HG02759 (cell line): ENCODE measurements at regions not wholly inside any gene's neighbourhood (a gene's known extent, or its start where the extent isn't known, plus 50 kb on each side); places are given as distances from the start of the nearest gene placed in this dataset.
A peak's percentile ranks its signal among the peaks of the same experiment; 100 is the strongest.

Experiments
- ATAC-seq: cut with Tn5 transposase; IDR thresholded peaks from one replicate; pipeline ENCODE4 v1.9.1; 2021; ENCODE audit warnings: mild to moderate bottlenecking, moderate library complexity; ENCODE audit not compliant: unreplicated experiment

- ATAC-seq: no peak
Observed at GRCh38 chr3:31440878-31441277, 91.8 kb upstream of the STT3B start.

DNA sequence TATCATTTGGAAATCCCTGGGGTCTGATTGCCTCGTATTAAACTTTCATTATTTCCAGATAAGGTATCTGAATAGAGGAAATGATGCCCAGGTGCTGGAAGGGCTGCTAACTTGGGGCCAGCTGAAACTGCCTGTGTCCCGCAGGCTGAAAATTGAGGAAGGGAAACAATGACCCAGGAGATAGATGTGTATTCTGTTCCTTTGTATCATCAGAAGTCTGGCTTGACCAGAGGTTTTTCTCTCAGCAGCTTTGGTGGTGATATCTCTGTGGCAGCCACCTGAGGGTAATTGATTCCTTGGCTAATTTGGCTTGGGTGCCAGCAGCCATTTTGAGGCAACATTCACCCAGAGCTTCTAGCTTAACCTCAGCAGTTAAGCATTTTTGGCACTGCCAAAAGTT lies 90.0 kb upstream of the STT3B start:
- ATAC-seq: no peak

GRCh38 chr3:31444220-31445142 lies 88.2 kb upstream of the STT3B start:
- ATAC-seq: no peak

- no peak for ATAC-seq
Observed at GRCh38 chr3:31445701-31446100, 87.0 kb upstream of the STT3B start.

DNA sequence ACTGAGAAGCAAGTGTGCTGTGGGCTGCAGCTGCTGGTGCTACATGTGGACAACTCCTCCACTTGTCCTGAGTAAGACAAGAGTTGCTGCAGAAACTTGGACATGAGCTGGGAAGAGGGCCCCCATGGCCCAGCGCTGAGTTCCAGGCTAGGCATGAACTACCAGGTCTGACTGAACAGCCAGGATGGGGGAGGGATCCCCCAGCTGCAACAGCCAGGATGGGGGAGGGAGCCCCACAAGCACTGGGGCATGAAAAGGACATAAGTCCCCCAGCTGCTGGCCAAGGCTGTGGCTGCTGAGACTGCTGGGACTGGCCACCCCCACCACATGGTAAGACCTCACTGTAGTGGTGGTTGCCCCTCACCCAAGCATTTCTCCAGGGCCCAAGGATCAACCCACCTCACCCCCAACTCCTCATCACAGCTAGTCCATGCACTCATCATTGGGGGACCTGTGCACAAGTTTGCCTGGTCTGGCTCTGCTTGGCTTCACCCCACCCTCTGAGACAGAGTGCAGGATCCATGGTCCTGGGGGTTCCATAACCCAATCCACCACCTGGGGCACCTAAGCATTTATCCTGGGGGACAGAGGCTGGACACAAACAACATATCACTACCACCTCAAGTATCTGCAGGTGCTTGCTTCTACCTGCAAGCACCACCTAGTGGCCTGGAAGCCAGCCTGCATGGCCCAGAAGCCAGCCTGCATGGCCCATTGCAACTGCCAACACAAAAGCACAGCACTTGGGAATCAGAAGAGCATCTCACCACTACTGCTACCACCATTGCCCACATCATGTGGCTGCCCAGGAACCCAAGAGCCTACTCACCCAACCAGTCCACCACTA lies 84.5 kb upstream of the STT3B start:
- peak; percentile 56 for ATAC-seq

- peak; percentile 13 for ATAC-seq
Observed at GRCh38 chr3:31448882-31449243, 83.9 kb upstream of the STT3B start.

DNA sequence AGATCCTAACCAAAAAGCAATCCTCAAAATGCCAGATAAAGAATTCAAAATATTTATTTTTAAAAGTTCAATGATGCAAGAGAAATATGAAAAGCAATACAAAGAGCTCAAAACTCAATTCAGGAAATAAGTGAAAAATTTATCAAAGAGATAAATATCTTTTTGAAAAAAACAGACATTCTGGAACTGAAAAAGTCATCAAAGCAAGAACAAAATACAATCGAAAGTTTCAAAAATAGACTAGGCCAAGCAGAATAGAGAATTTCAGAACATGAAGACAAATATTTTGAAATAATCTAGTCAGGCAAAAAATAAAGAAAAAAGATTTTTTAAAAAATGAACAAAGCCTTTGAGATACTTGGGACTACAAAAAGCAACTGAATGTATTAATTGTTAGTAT lies 83.4 kb upstream of the STT3B start:
- ATAC-seq: no peak

DNA sequence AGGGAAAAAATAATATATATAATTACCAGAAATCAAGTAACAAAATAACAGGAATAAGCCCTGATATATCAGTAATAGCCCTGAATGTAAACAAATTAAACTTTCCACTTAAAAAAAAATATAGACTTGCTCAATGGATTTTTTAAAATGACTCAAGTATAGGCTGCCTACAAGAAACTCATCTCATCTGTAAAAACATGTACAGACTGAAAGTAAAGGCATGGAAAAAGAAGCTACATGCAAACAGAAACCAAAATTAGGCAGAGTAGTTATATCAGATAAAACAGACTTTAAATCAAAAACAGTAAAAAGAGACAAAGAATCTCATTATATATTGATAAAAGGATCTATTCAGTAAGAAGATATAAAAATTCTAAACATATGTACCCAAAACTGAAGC lies 82.4 kb upstream of the STT3B start:
- no peak for ATAC-seq

DNA sequence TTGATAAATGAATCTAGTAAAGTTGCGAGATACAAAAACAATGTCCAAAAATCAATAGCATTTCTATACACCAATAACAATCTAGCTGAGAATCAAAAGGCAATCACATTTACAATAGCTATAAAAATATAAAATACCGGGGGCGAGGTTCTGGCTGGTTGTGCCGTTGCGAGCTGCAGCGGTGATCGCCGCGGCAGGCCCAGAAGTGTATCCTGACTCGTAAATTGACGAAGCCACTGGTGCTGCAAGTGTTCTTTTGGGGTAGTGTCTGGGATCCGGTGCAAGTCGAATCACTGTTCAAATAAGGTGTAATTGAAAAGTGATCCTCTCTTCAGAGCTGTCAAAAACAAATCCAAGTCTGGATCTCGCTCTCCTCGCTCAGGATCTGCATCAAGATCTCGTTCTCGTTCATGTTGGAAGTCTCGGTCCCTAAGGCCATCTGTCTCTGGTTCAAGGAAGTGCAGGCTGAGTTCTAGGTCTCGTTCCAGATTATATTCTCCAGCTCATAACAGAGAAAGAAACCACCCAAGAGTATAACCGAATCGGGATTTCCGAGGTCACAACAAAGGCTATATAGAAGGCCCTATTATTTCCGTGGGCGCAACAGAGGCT lies 80.1 kb upstream of the STT3B start:
- no peak for ATAC-seq

DNA sequence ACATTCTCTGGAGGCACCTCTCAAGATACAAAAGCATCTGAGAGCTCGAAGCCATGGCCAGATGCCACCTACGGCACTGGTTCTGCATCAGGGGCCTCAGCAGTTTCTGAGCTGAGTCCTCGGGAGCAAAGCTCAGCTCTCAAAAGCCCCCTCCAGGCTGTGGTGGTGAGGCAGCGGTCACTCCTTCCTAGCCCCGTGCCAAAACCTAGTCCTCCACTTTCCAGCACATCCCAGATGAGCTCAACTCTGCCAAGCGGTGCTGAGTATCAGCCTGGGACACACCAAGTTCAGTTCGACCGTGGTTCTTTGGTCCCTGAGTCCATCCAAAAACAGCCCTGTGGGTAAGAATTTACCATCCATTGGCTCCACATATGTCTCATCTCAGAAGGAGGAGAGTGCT lies 79.3 kb upstream of the STT3B start:
- ATAC-seq: no peak

DNA sequence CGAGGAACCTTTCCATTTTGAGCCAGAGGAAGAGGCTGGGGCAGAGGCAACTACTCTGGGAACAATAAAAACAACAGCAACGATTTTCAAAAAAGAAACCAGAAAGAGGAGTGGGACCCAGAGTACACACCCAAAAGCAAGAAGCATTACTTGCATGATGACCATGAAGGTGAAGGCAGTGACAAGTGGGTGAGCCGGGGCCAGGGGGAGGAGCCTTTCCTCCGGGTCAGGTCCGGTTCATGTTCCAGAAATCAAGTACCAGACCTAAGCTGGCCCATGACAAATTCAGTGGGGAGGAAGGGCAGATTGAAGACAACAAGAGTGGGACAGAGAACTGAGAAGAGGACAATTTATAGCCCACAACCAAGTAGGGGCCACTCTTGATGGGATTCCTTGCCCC lies 77.2 kb upstream of the STT3B start:
- no peak for ATAC-seq

DNA sequence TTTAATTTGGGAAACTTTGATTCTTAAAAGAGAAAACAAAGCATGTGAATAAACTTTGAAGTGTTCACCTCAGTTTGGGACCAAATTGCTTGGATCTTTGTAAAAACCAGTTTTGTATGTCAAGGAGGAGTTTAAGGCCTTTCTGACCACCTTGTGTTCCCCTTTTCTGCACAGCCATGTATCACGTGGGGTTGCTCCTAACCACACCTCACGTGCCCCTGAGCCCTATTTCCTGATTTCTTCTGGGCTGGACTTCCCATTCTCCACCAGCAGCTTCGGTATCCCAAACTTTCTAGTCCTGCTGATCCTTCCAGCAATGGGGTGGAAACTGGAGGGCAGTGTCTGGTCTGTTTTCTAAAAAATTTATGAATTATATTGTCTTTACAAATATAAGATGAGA lies 76.4 kb upstream of the STT3B start:
- no peak for ATAC-seq

DNA sequence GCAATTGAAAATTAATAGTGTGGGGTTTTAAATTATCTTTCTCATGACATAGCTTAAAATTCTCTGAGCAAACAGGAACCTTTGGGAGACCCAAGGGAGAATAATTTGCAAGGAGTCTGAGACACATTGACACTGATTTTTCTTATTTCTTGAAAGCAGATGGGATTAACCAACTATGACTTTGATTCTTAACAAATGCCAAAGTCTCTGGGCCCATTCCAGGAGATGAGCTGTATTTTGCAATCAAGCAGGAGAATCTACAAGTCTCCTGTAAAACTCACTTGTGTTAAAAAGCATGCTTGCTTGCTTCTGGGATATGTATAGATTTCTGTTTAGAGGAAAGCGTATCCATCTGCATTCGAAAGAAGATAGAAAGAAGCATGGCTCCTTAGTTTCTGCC lies 71.3 kb upstream of the STT3B start:
- ATAC-seq: no peak

- ATAC-seq: peak; percentile 88
Observed at GRCh38 chr3:31462050-31462569, 70.6 kb upstream of the STT3B start.

DNA sequence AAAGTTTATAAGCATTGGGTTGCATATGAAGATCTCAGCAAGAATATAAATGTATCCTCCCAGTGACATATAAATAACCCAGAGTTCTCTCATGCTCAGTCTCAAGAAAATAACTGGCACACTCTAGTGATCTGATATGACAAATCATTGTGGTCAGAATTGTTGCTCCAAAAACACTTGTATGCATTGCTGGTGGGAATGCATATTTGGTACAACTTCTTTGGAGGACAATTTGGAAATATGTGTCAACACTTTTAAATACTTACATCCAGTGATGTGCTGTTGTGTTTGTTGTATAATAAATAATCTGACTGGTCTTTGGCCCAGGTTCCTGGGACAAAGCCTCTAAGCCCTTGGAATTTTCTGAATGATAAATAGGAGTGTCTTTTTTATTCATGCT lies 66.7 kb upstream of the STT3B start:
- no peak for ATAC-seq

GRCh38 chr3:31466866-31467265 lies 65.9 kb upstream of the STT3B start:
- no peak for ATAC-seq

DNA sequence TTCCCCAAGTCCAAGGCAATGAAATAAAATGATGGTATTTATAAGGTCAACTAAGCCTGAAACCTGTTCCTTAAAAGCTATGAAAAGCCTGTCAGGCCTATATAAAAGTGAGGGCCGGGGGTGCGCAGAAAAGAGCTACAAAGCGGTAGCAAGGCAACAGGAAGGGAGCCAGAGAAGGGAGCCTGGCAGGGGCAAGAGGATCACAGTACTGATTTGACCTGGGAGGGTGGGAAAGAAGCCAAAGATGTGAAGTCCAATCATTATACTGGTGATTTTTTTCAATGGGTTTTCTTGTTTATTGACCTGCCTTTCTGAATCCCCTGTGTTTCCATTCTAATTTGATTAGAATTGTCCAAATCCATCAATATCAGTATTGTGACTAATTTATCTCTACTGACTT lies 64.3 kb upstream of the STT3B start:
- ATAC-seq: no peak

- ATAC-seq: no peak
Observed at GRCh38 chr3:31469385-31469784, 63.3 kb upstream of the STT3B start.

GRCh38 chr3:31472479-31473390 lies 60.0 kb upstream of the STT3B start:
- no peak for ATAC-seq

- ATAC-seq: no peak
Observed at GRCh38 chr3:31476209-31476608, 56.5 kb upstream of the STT3B start.
